HepG2 (cell line): ENCODE measurements at regions not wholly inside any gene's neighbourhood (a gene's known extent, or its start where the extent isn't known, plus 50 kb on each side); places are given as distances from the start of the nearest gene placed in this dataset.

Experiments used
- ATAC-seq: fragments of 200-7000 bp; cut with Tn5 transposase; 3 replicates; pipeline ENCODE4 v1.9.1; 2020; ENCODE audit warnings: mild to moderate bottlenecking, moderate library complexity
- BruUV-seq: library from RNA; stranded (reverse); fragments of 400-500 nt; replicated peaks from 2 replicates; lab custom pipeline; 2021; lab: Mats Ljungman, UMichigan
- CTCF ChIA-PET: fragments of 300-600 bp; formaldehyde crosslinking; extraction: SDS; loops from one replicate; lab custom pipeline; 2021; ENCODE audit warnings: low total read pairs, inconsistent platforms, low intra/inter-chr PET ratio; lab: Yijun Ruan, JAX
- POLR2A ChIA-PET: fragments of 350-600 bp; sonication (Branson Sonifier 250); formaldehyde crosslinking; loops from one replicate; lab custom pipeline; 2020; ENCODE audit warnings: antibody characterized with exemption, inconsistent platforms; lab: Yijun Ruan, JAX
- DNase-seq: peaks from one replicate; pipeline ENCODE4 v3.0.0-alpha.2; 2015; ENCODE audit warnings: low spot score
- FAIRE-seq: peaks from 3 replicates; lab custom pipeline; 2011; peaks lifted over from hg19 to GRCh38; lab: Jason Lieb, UNC
- H2AFZ ChIP-seq: one replicate; pipeline ENCODE4 v1.6.1; 2011; ENCODE audit warnings: low read length, inconsistent platforms
- H3K27ac ChIP-seq: fragments of 300-600 bp; 3 replicates; pipeline ENCODE4 v1.8.0; 2011; ENCODE audit warnings: mixed run types, mild to moderate bottlenecking, mixed read lengths, low read length, inconsistent platforms; ENCODE audit not compliant: insufficient read depth; ENCODE audit errors: extremely low read length
- H3K27me3 ChIP-seq, 2 experiments: fragments of 200-600 bp in 1 of 2; 2 replicates in 1 of 2; 3 replicates in 1 of 2; pipeline versions ENCODE4 v1.6.0 to v1.8.0; 2011; ENCODE audit warnings: low read length in 2 of 2, mild to moderate bottlenecking in 2 of 2, moderate library complexity in 2 of 2, inconsistent platforms in 1 of 2; ENCODE audit not compliant: insufficient read depth in 2 of 2, control insufficient read depth in 1 of 2
- H3K36me3 ChIP-seq, 2 experiments: fragments of 200-600 bp in 1 of 2; replicated peaks in 1 of 2; 2 replicates in 1 of 2; 3 replicates in 1 of 2; pipeline versions ENCODE4 v1.5.1 to v1.8.0; 2011; ENCODE audit warnings: low read length in 2 of 2, inconsistent platforms in 1 of 2; ENCODE audit not compliant: insufficient read depth in 2 of 2, control insufficient read depth in 1 of 2
- H3K4me1 ChIP-seq: 2 replicates; pipeline ENCODE4 v1.5.1; 2012; ENCODE audit warnings: low read length, inconsistent platforms; ENCODE audit not compliant: insufficient read depth
- H3K4me2 ChIP-seq: 2 replicates; pipeline ENCODE4 v1.6.0; 2011; ENCODE audit warnings: low read depth, low read length, inconsistent platforms
- H3K4me3 ChIP-seq, 3 experiments: fragments of 200-600 bp in 1 of 3; sonication (generic), shearing (Covaris generic) in 1 of 3; replicated peaks in 1 of 3; 2 replicates each; pipeline ENCODE4 v1.5.1; 2011 to 2016; ENCODE audit warnings: low read length in 3 of 3, inconsistent platforms in 2 of 3, low read depth in 2 of 3, mild to moderate bottlenecking in 2 of 3, control low read depth in 1 of 3, mixed read lengths in 1 of 3; ENCODE audit not compliant: insufficient read depth in 1 of 3
- H3K79me2 ChIP-seq: one replicate; pipeline ENCODE4 v1.6.1; 2011; ENCODE audit warnings: low read length, inconsistent platforms; ENCODE audit not compliant: insufficient read depth
- H3K9ac ChIP-seq: 2 replicates; pipeline ENCODE4 v1.6.0; 2011; ENCODE audit warnings: mild to moderate bottlenecking, low read depth, low read length, inconsistent platforms; ENCODE audit not compliant: insufficient read depth
- H3K9me3 ChIP-seq: 2 replicates; pipeline ENCODE4 v1.5.1; 2012; ENCODE audit warnings: mild to moderate bottlenecking, low read length
- H4K20me1 ChIP-seq: 2 replicates; pipeline ENCODE4 v1.6.0; 2011; ENCODE audit warnings: inconsistent platforms, mild to moderate bottlenecking, low read length, moderate library complexity; ENCODE audit not compliant: insufficient read depth
- CEBPB ChIP-seq: IDR thresholded peaks from 2 replicates; pipeline ENCODE4 v1.6.1; 2011; ENCODE audit warnings: low read depth, low read length, improper control_type of control experiment, borderline replicate concordance
- CTCF ChIP-seq: sonication (generic); formaldehyde crosslinking; IDR thresholded peaks from 2 replicates; pipeline ENCODE4 v1.5.0; 2020; ENCODE audit warnings: mild to moderate bottlenecking, missing genetic modification reagents, moderate library complexity
- ELF1 ChIP-seq: sonication (generic); formaldehyde crosslinking; IDR thresholded peaks from 2 replicates; pipeline ENCODE4 v1.4.0; 2020; ENCODE audit warnings: missing genetic modification reagents
- KLF16 ChIP-seq, 2 experiments: sonication (generic) in 1 of 2; formaldehyde crosslinking in 1 of 2; IDR thresholded peaks; 2 replicates each; pipeline versions ENCODE4 v1.6.1 to v1.8.0; 2016 to 2023; ENCODE audit warnings: missing genetic modification reagents in 2 of 2, missing compliant biosample characterization in 1 of 2
- MIER2 ChIP-seq: IDR thresholded peaks from 2 replicates; pipeline ENCODE4 v1.6.1; 2016; ENCODE audit warnings: missing biosample characterization, missing genetic modification reagents
- RAD21 ChIP-seq: fragments of 450-650 bp; formaldehyde crosslinking; IDR thresholded peaks from 2 replicates; pipeline ENCODE4 v1.5.0; 2020; ENCODE audit warnings: mild to moderate bottlenecking
- SMC3 ChIP-seq: IDR thresholded peaks from 2 replicates; pipeline ENCODE4 v1.6.1; 2011; ENCODE audit warnings: low read length, improper control_type of control experiment
- STAG1 ChIP-seq: sonication (generic); formaldehyde crosslinking; IDR thresholded peaks from 2 replicates; pipeline ENCODE4 v1.4.0; 2020; ENCODE audit warnings: missing genetic modification reagents
- YY1 ChIP-seq: IDR thresholded peaks from 2 replicates; pipeline ENCODE4 v1.6.1; 2011; ENCODE audit warnings: low read length, low read depth, moderate library complexity, mild to moderate bottlenecking; ENCODE audit not compliant: insufficient read depth, insufficient replicate concordance
- ZNF800 ChIP-seq: sonication (generic); formaldehyde crosslinking; IDR thresholded peaks from 2 replicates; pipeline ENCODE4 v1.4.0; 2020; ENCODE audit warnings: missing genetic modification reagents
- WGBS: methylation state at CpG from one replicate; pipeline ENCODE4 v1.1.6; 2017; ENCODE audit warnings: low lambda C conversion rate; 5-methylcytosine and 5-hydroxymethylcytosine counted together
- in situ Hi-C: cut with HindIII; loops from 2 replicates; pipeline ENCODE4 v1.10.0; 2017; ENCODE audit warnings: low pct_unique_long_range_greater_than_20kb; ENCODE audit not compliant: extremely low pct_ligation_motif_present
- intact Hi-C: fragments of 100-400 bp; cut with micrococcal nuclease; formaldehyde crosslinking; loops from one replicate; pipeline ENCODE4 v1.10.0; 2022; ENCODE audit not compliant: unreplicated experiment
- TF ChIP-seq, protein P1 (sequence below): sonication (generic); formaldehyde crosslinking; IDR thresholded peaks from 2 replicates; pipeline ENCODE4 v1.4.0; 2020; ENCODE audit warnings: mild to moderate bottlenecking, missing genetic modification reagents, borderline replicate concordance

- no peaks in the 10 kb centered on the region for H3K79me2 ChIP-seq
- intact Hi-C loops = loop anchor here (1.0 to 5.0 kb wide), 3 partner anchors 180 to 605 kb away; no protein-coding TSS in a partner anchor
- no peaks in the 10 kb centered on the region for H3K27me3 ChIP-seq
- no peaks in the 10 kb centered on the region for H4K20me1 ChIP-seq
- no peaks in the 10 kb centered on the region for H3K4me1 ChIP-seq
- in situ Hi-C loops = loop anchor here (5.0 kb wide), 1 partner anchor 1490 kb away; the partner anchor contains the start of gene ADAMTS1
- FAIRE-seq (no peak), ATAC-seq (peak; percentile 74), DNase-seq (peak; percentile 37)
- no TSS peak for BruUV-seq
- H3K4me3 ChIP-seq = no peak overlapping the region
- no peak overlapping the region for H3K4me2 ChIP-seq
- no peak overlapping the region for H3K27ac ChIP-seq
- CTCF ChIA-PET = interaction anchor here (0.8 to 2.5 kb wide), 3 partner anchors 141 to 1487 kb away, joined by 3 to 14 read pairs (median 4); no protein-coding TSS in a partner anchor
- TF ChIP-seq STAG1 (peak; percentile 66), RAD21 (CRISPR knock-in tag) (0 out of 2 replicates have a peak, but pooled peaks have one; percentile 26), CTCF (CRISPR knock-in tag) (peak; percentile 40), KLF16 (CRISPR knock-in tag; IDR thresholded peaks at IDR 0.05) (no peak), CEBPB (0 out of 2 replicates have a peak, but pooled peaks have one; percentile 9), SMC3 (peak; percentile 61)
- H3K36me3 ChIP-seq = no peaks in the 10 kb centered on the region
- no peak overlapping the region for H2AFZ ChIP-seq
- H3K9me3 ChIP-seq = peaks cover 43% of the 10 kb centered on the region
- no peak overlapping the region for H3K9ac ChIP-seq
- POLR2A ChIA-PET = no interaction called here
Observed at GRCh38 chr21:28337315-28337714, 655.4 kb downstream of the LTN1 start.

GRCh38 chr21:28336314-28336713 lies 656.4 kb downstream of the LTN1 start:
- Histone ChIP-seq H4K20me1 (no peaks in the 10 kb centered on the region), H3K9ac (no peak overlapping the region), H3K4me1 (no peaks in the 10 kb centered on the region), H3K9me3 (peaks cover 46% of the 10 kb centered on the region), H2AFZ (no peak overlapping the region), H3K36me3 (no peaks in the 10 kb centered on the region), H3K27me3 (no peaks in the 10 kb centered on the region), H3K4me3 (no peak overlapping the region), H3K4me2 (no peak overlapping the region), H3K27ac (no peak overlapping the region), H3K79me2 (no peaks in the 10 kb centered on the region)
- in situ Hi-C loops = loop anchor here (5.0 kb wide), 1 partner anchor 1489 kb away; the partner anchor contains the start of gene ADAMTS1
- intact Hi-C loops = loop anchor here (5.0 kb wide), 1 partner anchor 606 kb away; no protein-coding TSS in a partner anchor
- BruUV-seq = no TSS peak
- DNase-seq = peak; percentile 16
- CTCF ChIA-PET = interaction anchor here (2.5 kb wide), 1 partner anchor 1486 kb away, joined by 14 read pairs; no protein-coding TSS in a partner anchor
- ATAC-seq = no peak
- POLR2A ChIA-PET = no interaction called here
- 0% methylated on average over 3 of the region's 3 CpGs for WGBS
- FAIRE-seq = no peak
- TF ChIP-seq, protein P1, sequence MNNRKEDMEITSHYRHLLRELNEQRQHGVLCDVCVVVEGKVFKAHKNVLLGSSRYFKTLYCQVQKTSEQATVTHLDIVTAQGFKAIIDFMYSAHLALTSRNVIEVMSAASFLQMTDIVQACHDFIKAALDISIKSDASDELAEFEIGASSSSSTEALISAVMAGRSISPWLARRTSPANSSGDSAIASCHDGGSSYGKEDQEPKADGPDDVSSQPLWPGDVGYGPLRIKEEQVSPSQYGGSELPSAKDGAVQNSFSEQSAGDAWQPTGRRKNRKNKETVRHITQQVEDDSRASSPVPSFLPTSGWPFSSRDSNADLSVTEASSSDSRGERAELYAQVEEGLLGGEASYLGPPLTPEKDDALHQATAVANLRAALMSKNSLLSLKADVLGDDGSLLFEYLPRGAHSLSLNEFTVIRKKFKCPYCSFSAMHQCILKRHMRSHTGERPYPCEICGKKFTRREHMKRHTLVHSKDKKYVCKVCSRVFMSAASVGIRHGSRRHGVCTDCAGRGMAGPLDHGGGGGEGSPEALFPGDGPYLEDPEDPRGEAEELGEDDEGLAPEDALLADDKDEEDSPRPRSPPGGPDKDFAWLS (CRISPR knock-in tag) = no peak
- TF ChIP-seq ELF1 = 0 out of 2 replicates have a peak, but pooled peaks have one; percentile 27
- TF ChIP-seq RAD21 (CRISPR knock-in tag) = peak; percentile 38; the same call in 1 of the 2 replicates
- TF ChIP-seq MIER2 (CRISPR knock-in tag) = no peak
- no peak for TF ChIP-seq YY1
- TF ChIP-seq ZNF800 = no peak
